NT2/D1 (cell line): ENCODE measurements at regions not wholly inside any gene's neighbourhood (a gene's known extent, or its start where the extent isn't known, plus 50 kb on each side); places are given as distances from the start of the nearest gene placed in this dataset.

Experiments used
- YY1 ChIP-seq: IDR thresholded peaks from 2 replicates; pipeline ENCODE4 v1.6.1; 2011; ENCODE audit not compliant: insufficient read length, insufficient read depth
- ZNF274 ChIP-seq: IDR thresholded peaks from 2 replicates; pipeline ENCODE4 v1.6.1; 2011; ENCODE audit warnings: mild to moderate bottlenecking, low read depth, low read length

GRCh38 chr21:38887749-38888148 is 82.0 kb downstream of the ETS2 start:
- TF ChIP-seq ZNF274 (no peak), YY1 (no peak)
